ENCODE measurements at regions not wholly inside any gene's neighbourhood (a gene's known extent, or its start where the extent isn't known, plus 50 kb on each side); places are given as distances from the start of the nearest gene placed in this dataset.

DNA sequence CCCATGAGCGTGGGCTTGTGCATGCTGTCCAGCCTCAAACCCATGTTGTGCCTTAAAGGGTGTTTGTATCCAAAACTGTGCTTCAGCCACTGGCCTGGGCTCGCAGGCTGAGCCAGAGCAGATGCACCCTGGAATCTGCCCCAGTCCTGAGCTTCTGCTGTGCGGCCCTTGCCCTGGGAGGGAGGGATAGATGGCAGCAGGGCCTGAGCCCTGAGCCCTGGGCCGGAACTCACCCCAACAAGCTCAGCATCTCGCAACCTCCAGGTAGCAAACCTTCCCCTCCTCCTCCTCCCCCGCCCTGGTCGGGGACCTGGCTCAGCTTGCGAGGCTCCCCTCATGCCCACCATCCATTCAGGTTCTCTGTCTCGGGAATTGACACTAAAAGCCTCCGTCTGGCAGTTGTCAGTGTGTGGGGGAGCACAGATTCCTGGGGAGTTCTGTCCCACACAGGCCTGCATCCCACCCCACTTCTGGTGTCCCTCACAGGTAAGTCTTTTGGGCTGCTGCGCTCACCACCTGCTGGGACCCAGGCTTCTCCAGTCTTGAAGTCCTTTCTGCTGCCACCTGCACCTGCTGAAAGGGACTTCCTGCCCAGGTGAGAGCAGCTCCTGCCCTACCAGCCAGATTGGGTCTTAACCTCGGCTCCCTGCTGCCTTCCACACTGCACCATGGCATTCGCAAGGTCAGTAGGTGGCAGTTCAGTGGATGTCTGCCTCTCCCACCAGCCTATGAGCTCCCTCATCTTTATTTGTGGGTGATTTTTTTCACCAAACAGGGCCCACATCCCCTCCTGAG, 55.2 kb upstream of the OLFM1 start:
- ChIA-PET CTCF (no interaction called here), POLR2A (no interaction called here)
- no peak for DNase-seq (ENCODE audit: extremely low spot score)
- TF ChIP-seq CTBP1 (IDR thresholded peaks at IDR 0.05; ENCODE audit: borderline replicate concordance) (no peak), TARDBP (IDR thresholded peaks at IDR 0.05) (no peak), SUZ12 (IDR thresholded peaks at IDR 0.05) (no peak), HDGF (IDR thresholded peaks at IDR 0.05; ENCODE audit: borderline replicate concordance) (no peak), FOXM1 (IDR thresholded peaks at IDR 0.05; ENCODE audit: borderline replicate concordance) (no peak)
- TF ChIP-seq, protein P1, sequence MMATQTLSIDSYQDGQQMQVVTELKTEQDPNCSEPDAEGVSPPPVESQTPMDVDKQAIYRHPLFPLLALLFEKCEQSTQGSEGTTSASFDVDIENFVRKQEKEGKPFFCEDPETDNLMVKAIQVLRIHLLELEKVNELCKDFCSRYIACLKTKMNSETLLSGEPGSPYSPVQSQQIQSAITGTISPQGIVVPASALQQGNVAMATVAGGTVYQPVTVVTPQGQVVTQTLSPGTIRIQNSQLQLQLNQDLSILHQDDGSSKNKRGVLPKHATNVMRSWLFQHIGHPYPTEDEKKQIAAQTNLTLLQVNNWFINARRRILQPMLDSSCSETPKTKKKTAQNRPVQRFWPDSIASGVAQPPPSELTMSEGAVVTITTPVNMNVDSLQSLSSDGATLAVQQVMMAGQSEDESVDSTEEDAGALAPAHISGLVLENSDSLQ (IDR thresholded peaks at IDR 0.05) = no peak

DNA sequence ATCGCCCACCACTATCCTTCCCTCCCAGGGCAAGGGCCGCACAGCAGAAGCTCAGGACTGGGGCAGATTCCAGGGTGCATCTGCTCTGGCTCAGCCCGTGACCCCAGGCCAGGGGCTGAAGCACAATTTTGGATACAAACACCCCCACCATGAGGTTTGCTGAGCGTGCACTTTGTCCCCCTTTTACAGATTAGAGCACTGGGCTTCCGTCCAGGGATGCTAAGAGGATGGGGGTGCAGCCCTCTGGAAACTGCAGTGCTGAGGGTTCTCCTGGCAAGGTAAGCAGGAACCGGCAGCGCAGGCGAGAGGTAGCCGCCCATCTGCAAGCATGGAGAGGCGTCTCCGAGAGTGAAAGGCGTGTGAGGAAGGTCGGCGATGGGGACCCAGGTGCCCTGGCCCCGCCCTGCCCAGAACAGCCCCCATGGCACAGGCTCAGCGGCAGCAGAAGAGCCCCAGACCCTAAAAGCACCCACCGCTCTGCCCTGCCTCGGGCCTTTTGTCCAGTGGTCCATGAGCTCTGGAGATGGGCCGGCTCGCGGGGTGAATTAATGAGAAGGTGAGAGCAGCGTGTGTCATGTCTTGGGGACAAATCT, 54.5 kb upstream of the OLFM1 start:
- TF ChIP-seq NFRKB (IDR thresholded peaks at IDR 0.05) = no peak
- TF ChIP-seq FOXA1 (IDR thresholded peaks at IDR 0.05) = no peak
- TF ChIP-seq L3MBTL2 (conservative IDR thresholded peaks at IDR 0.05) = no peak
- no peak for TF ChIP-seq ARNT (IDR thresholded peaks at IDR 0.05)
- TF ChIP-seq ELF4 (IDR thresholded peaks at IDR 0.05) = no peak
- CTCF ChIA-PET = no interaction called here
- POLR2A ChIA-PET = no interaction called here
- DNase-seq (ENCODE audit: extremely low spot score) = no peak

DNA sequence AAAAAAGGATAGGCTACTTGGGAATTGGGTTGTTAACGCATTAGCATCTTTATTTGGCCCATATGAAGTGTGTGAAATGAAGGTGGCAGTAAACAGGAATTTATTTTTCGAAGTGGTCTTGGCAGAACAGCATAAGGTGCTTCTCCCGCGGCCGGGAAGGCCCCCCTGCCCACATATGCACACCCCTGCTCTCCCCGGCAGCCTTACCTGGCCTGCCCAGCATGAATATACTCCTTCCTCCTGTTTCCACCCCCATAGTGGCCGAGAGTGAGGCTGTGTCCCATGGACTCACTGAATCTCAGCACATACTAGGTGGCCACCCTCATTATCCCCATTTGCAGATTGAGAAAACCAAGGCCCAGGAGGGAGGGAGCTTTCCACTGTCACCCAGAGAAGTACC, 54.0 kb upstream of the OLFM1 start:
- POLR2A ChIA-PET = no interaction called here
- CTCF ChIA-PET = no interaction called here
- TF ChIP-seq ARNT (IDR thresholded peaks at IDR 0.05) (no peak), CTBP1 (IDR thresholded peaks at IDR 0.05; ENCODE audit: borderline replicate concordance) (no peak), NFRKB (IDR thresholded peaks at IDR 0.05) (no peak), FOXA1 (IDR thresholded peaks at IDR 0.05) (no peak), L3MBTL2 (conservative IDR thresholded peaks at IDR 0.05) (no peak), LEF1 (IDR thresholded peaks at IDR 0.05; ENCODE audit: borderline replicate concordance) (no peak), SUZ12 (IDR thresholded peaks at IDR 0.05) (no peak)
- no peak for DNase-seq (ENCODE audit: extremely low spot score)

DNA sequence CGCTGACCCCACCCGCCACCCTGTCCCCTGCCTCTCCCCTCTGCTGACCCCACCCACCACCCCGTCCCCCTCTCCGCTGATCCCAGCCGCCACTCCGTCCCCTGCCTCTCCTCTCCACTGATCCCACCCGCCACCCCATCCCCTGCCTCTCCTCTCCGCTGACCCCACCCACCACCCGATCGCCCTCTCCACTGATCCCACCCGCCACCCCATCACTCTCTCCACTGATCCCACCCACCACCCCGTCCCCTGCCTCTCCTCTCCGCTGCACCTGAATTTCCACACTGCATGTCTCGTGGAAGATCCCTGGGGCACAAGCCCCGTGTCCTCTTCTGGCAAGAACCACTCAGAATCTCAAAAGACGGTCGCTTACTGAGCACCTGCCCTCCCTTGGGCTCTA, 53.4 kb upstream of the OLFM1 start:
- ChIA-PET CTCF (no interaction called here), POLR2A (no interaction called here)
- no peak for DNase-seq (ENCODE audit: extremely low spot score)
- TF ChIP-seq FOXM1 (IDR thresholded peaks at IDR 0.05; ENCODE audit: borderline replicate concordance) (no peak), CTBP1 (IDR thresholded peaks at IDR 0.05; ENCODE audit: borderline replicate concordance) (no peak), BHLHE40 (IDR thresholded peaks at IDR 0.05; ENCODE audit: borderline replicate concordance) (no peak), ARNT (IDR thresholded peaks at IDR 0.05) (no peak), FOXA1 (IDR thresholded peaks at IDR 0.05) (no peak)
- TF ChIP-seq, protein P1 (IDR thresholded peaks at IDR 0.05) = no peak

DNA sequence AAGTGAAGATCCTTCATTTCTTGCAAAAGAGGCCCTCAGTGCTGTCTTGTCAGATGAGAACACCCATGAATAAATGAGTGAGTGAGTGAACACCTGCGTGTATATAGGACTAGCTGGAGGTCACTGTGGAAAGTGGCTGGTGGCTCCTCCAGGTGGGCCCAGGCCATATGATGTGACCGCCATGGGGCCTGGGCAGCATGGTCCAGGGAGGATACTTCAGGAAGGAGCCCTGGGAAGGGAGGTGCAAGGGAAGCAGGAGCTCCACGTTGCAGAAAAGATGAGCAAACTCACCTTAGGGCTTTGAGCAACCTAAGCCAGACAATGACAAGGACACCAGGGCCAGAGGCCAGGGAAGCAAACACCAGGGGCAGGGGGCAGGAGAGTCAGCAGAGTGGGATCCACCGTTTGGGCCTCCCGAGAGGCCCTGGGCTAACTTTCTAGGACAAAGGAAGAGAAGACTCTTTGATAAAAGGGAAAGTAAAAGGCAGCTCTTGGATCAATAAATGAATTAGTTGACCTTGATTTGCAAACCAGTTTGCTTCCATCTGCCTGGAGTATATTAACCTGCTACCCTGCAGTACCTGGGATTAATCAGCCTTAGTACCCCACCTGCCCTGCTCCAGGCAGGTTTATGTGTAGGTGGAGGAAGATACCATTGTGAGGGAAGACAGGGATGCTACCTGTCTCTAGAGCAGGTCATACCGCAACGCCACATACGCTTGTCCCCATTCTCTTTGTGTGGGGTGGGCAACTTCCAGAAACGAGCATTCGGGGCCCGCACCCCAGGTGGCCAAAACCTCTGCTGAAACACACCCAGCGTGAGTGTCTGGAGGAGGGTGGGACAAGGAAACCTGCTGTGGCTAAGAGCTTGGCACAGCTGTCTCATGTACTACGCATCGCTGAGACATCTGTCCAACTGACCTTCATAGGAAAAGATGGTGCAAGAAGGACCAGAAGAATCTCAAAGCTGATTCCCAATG, 51.4 kb upstream of the OLFM1 start:
- DNase-seq (ENCODE audit: extremely low spot score) = no peak
- TF ChIP-seq TARDBP (IDR thresholded peaks at IDR 0.05) = no peak
- no peak for TF ChIP-seq HDGF (IDR thresholded peaks at IDR 0.05; ENCODE audit: borderline replicate concordance)
- no peak for TF ChIP-seq BHLHE40 (IDR thresholded peaks at IDR 0.05; ENCODE audit: borderline replicate concordance)
- TF ChIP-seq FOXM1 (IDR thresholded peaks at IDR 0.05; ENCODE audit: borderline replicate concordance) = no peak
- TF ChIP-seq ELF4 (IDR thresholded peaks at IDR 0.05) = no peak
- TF ChIP-seq FOXK2 (IDR thresholded peaks at IDR 0.05) = no peak
- TF ChIP-seq SP1 (IDR thresholded peaks at IDR 0.05) = no peak
- POLR2A ChIA-PET = no interaction called here
- CTCF ChIA-PET = no interaction called here

DNA sequence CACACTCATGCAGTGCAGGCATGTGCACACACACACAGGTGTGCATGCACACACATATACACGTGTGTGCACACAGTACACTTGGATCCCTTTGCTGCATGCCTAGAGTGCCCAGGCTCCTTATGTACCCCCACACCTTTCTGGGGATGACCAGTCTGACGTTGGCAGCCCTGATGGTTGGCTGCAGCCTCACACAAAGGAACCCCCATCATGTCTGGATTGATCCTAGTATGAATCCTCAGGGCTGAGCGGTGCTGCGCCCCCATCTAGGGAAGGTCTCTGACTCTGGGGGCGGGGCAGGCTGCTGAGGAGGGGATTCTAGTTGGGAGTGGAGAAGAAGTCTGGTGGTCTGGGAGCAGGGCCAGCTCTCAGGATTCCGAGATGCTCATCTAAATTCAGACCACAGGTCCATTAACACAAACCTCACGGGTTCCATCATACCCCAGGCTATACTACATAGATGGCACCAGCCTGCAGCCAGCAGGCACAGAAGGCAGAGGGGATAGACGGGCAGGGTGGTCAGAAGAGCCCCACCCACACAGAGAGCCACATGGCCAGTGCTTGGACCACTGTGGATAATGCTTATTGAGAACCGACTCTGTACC, 50.5 kb upstream of the OLFM1 start:
- ChIA-PET CTCF (no interaction called here), POLR2A (no interaction called here)
- TF ChIP-seq ELF4 (IDR thresholded peaks at IDR 0.05) = no peak
- TF ChIP-seq FOXM1 (IDR thresholded peaks at IDR 0.05; ENCODE audit: borderline replicate concordance) = no peak
- no peak for TF ChIP-seq ARNT (IDR thresholded peaks at IDR 0.05)
- TF ChIP-seq FOXK2 (IDR thresholded peaks at IDR 0.05) = no peak
- TF ChIP-seq SP1 (IDR thresholded peaks at IDR 0.05) = no peak
- TF ChIP-seq L3MBTL2 (conservative IDR thresholded peaks at IDR 0.05) = no peak
- TF ChIP-seq, protein P1 (IDR thresholded peaks at IDR 0.05) = no peak
- no peak for TF ChIP-seq FOXA1 (IDR thresholded peaks at IDR 0.05)
- TF ChIP-seq CTBP1 (IDR thresholded peaks at IDR 0.05; ENCODE audit: borderline replicate concordance) = no peak
- no peak for TF ChIP-seq NFRKB (IDR thresholded peaks at IDR 0.05)
- no peak for TF ChIP-seq HDGF (IDR thresholded peaks at IDR 0.05; ENCODE audit: borderline replicate concordance)
- DNase-seq (ENCODE audit: extremely low spot score) = no peak

All from HEK293T (cell line).